Neural progenitor cell (in vitro differentiated cells): ENCODE measurements at regions not wholly inside any gene's neighbourhood (a gene's known extent, or its start where the extent isn't known, plus 50 kb on each side); places are given as distances from the start of the nearest gene placed in this dataset.

Experiments used
- DNase-seq: peaks from one replicate; pipeline ENCODE4 v3.0.0-alpha.2; 2016; ENCODE audit warnings: low spot score
- H2AFZ ChIP-seq: fragments of 200-600 bp; sonication (generic); replicated peaks from 2 replicates; pipeline ENCODE4 v1.6.1; 2016; ENCODE audit warnings: antibody characterized with exemption
- H3F3A ChIP-seq: fragments of 200-600 bp; sonication (generic); 2 replicates; pipeline ENCODE4 v1.6.1; 2016; ENCODE audit warnings: antibody characterized with exemption, low read depth
- H3K27ac ChIP-seq: fragments of 200-600 bp; sonication (generic); 2 replicates; pipeline ENCODE4 v1.5.1; 2016; ENCODE audit warnings: mild to moderate bottlenecking
- H3K27me3 ChIP-seq: fragments of 200-600 bp; sonication (generic); 2 replicates; pipeline ENCODE4 v1.6.1; 2016; ENCODE audit warnings: mild to moderate bottlenecking, moderate library complexity
- H3K36me3 ChIP-seq: fragments of 200-600 bp; sonication (generic); 2 replicates; pipeline ENCODE4 v1.5.1; 2016
- H3K4me1 ChIP-seq: fragments of 200-600 bp; sonication (generic); 2 replicates; pipeline ENCODE4 v1.6.1; 2016; ENCODE audit warnings: mixed run types
- H3K4me2 ChIP-seq: fragments of 200-600 bp; sonication (generic); 2 replicates; pipeline ENCODE4 v1.6.1; 2016
- H3K4me3 ChIP-seq: fragments of 200-600 bp; sonication (generic); 2 replicates; pipeline ENCODE4 v1.5.1; 2016
- H3K79me2 ChIP-seq: fragments of 200-600 bp; sonication (generic); 2 replicates; pipeline ENCODE4 v1.6.1; 2016; ENCODE audit warnings: low read depth
- H3K9ac ChIP-seq: fragments of 200-600 bp; sonication (generic); 2 replicates; pipeline ENCODE4 v1.6.1; 2016
- H3K9me3 ChIP-seq: fragments of 200-600 bp; sonication (generic); 2 replicates; pipeline ENCODE4 v1.5.1; 2016; ENCODE audit warnings: low read depth
- H4K20me1 ChIP-seq: fragments of 200-600 bp; sonication (generic); 2 replicates; pipeline ENCODE4 v1.6.1; 2016; ENCODE audit warnings: low read depth
- H3K27ac Mint-ChIP-seq: 3 replicates; pipeline ENCODE4 v1.8.0; 2021; ENCODE audit warnings: mixed read lengths
- H3K27me3 Mint-ChIP-seq: 2 replicates; pipeline ENCODE4 v1.8.0; 2022; ENCODE audit warnings: low read depth, mild to moderate bottlenecking, inconsistent platforms, moderate library complexity, mixed read lengths; ENCODE audit not compliant: insufficient read depth
- H3K36me3 Mint-ChIP-seq: 3 replicates; pipeline ENCODE4 v1.8.0; 2021; ENCODE audit warnings: mixed read lengths
- H3K4me1 Mint-ChIP-seq: 3 replicates; pipeline ENCODE4 v1.8.0; 2021; ENCODE audit warnings: mixed read lengths
- H3K4me3 Mint-ChIP-seq: 3 replicates; pipeline ENCODE4 v1.8.0; 2021; ENCODE audit warnings: mild to moderate bottlenecking, moderate library complexity, mixed read lengths
- H3K9me3 Mint-ChIP-seq: 3 replicates; pipeline ENCODE4 v1.8.0; 2020; ENCODE audit warnings: mixed read lengths
- EZH2 ChIP-seq: fragments of 200-600 bp; sonication (generic); IDR thresholded peaks from 2 replicates; pipeline ENCODE4 v1.6.1; 2017; ENCODE audit warnings: antibody characterized with exemption, mild to moderate bottlenecking, moderate library complexity
- EZH2phosphoT487 ChIP-seq: fragments of 200-600 bp; sonication (generic); IDR thresholded peaks from 2 replicates; pipeline ENCODE4 v1.6.1; 2017; ENCODE audit warnings: antibody characterized with exemption
- TF ChIP-seq, protein P1 (sequence below): fragments of 200-600 bp; sonication (generic); IDR thresholded peaks from 2 replicates; pipeline ENCODE4 v1.5.1; 2017; ENCODE audit warnings: antibody characterized with exemption, mild to moderate bottlenecking

DNA sequence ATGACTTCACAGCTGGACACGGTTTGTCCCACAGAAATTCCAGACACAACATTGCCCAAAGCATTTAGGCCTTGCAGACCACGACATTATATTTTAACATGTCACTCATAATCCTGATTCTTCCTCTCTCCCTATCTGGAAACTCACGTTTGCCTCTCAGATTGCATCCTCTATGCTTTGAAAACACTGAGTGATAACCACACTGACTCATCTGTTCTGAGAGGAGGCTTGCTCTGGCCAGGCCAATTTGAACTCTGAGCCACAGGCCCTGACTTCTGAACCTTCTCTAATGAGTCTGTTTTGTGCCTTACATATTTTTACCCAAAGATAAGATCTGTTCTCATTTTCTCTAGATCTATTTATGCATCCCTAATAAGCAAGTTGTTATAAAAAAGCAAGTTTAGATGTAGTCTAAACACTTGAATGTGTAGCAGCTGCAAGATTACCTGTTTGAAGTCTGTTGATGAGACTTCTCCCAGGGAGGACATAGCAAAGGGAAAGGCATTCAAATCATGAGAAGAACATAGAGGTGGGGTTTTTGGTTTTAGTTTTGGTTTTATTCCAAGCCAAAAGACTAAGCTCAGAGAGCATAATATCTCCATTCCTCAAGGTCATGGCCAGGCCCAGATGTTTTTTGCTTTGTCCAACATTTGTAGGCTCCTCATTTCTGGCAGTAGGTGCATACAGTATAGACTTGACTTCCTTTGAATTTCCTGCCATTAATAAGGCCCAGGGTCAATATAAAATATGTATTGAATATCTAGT, 234.4 kb upstream of the LRTM1 start:
- no peaks in the 10 kb centered on the region for H3K9me3 ChIP-seq
- no peaks in the 10 kb centered on the region for H3K36me3 Mint-ChIP-seq

DNA sequence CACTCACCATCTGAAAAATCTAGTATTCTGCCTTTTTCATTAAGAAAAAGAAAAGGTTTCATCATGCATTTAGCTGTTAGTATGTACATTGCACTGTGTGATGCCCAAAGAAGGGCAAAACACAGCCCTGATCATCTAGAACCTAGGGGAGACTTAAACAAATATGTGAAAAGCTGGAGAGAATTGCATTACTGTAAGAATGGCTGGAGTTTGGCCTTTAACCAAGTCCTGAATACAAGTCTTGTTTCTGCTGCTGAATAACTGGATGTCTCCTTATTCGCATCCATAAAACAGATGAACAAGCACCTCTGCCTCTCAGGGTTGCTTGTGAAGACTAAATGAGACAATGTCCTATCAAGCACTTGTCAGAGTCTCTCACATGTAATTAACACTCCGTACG, 233.4 kb upstream of the LRTM1 start:
- no peaks in the 10 kb centered on the region for H3K27me3 Mint-ChIP-seq
- peaks cover 14% of the 10 kb centered on the region for H3K4me1 Mint-ChIP-seq
- DNase-seq = no peak
- H3K36me3 ChIP-seq = no peaks in the 10 kb centered on the region
- no peaks in the 10 kb centered on the region for H3F3A ChIP-seq
- H3K27me3 ChIP-seq = no peaks in the 10 kb centered on the region
- no peaks in the 10 kb centered on the region for H4K20me1 ChIP-seq
- no peak overlapping the region for H2AFZ ChIP-seq
- no peak overlapping the region for H3K4me3 ChIP-seq
- no peak overlapping the region for H3K9ac ChIP-seq
- no peak overlapping the region for H3K27ac ChIP-seq
- H3K79me2 ChIP-seq = no peaks in the 10 kb centered on the region
- H3K4me2 ChIP-seq = no peak overlapping the region
- no peak overlapping the region for H3K4me3 Mint-ChIP-seq
- TF ChIP-seq, protein P1, sequence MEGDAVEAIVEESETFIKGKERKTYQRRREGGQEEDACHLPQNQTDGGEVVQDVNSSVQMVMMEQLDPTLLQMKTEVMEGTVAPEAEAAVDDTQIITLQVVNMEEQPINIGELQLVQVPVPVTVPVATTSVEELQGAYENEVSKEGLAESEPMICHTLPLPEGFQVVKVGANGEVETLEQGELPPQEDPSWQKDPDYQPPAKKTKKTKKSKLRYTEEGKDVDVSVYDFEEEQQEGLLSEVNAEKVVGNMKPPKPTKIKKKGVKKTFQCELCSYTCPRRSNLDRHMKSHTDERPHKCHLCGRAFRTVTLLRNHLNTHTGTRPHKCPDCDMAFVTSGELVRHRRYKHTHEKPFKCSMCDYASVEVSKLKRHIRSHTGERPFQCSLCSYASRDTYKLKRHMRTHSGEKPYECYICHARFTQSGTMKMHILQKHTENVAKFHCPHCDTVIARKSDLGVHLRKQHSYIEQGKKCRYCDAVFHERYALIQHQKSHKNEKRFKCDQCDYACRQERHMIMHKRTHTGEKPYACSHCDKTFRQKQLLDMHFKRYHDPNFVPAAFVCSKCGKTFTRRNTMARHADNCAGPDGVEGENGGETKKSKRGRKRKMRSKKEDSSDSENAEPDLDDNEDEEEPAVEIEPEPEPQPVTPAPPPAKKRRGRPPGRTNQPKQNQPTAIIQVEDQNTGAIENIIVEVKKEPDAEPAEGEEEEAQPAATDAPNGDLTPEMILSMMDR = no peak
- TF ChIP-seq EZH2phosphoT487 (no peak), EZH2 (no peak)
- no peaks in the 10 kb centered on the region for H3K4me1 ChIP-seq
- H3K27ac Mint-ChIP-seq = no peak overlapping the region
- H3K9me3 ChIP-seq = no peaks in the 10 kb centered on the region
- H3K36me3 Mint-ChIP-seq = no peaks in the 10 kb centered on the region
- H3K9me3 Mint-ChIP-seq = peaks cover 2% of the 10 kb centered on the region

More for the DNA sequence above, 234.4 kb upstream of the LRTM1 start:
- H3K9ac ChIP-seq = no peak overlapping the region
- no peaks in the 10 kb centered on the region for H3K27me3 ChIP-seq
- H3K4me3 ChIP-seq = no peak overlapping the region
- DNase-seq = no peak
- Mint-ChIP-seq H3K27ac (no peak overlapping the region), H3K4me1 (peaks cover 14% of the 10 kb centered on the region), H3K4me3 (no peak overlapping the region), H3K9me3 (peaks cover 2% of the 10 kb centered on the region), H3K27me3 (no peaks in the 10 kb centered on the region)
- H3K4me2 ChIP-seq = no peak overlapping the region
- no peaks in the 10 kb centered on the region for H3F3A ChIP-seq
- H3K79me2 ChIP-seq = no peaks in the 10 kb centered on the region
- H4K20me1 ChIP-seq = no peaks in the 10 kb centered on the region
- no peaks in the 10 kb centered on the region for H3K36me3 ChIP-seq
- H3K4me1 ChIP-seq = no peaks in the 10 kb centered on the region
- H3K27ac ChIP-seq = no peak overlapping the region
- H2AFZ ChIP-seq = no peak overlapping the region
- TF ChIP-seq EZH2 (no peak), EZH2phosphoT487 (no peak)
- TF ChIP-seq, protein P1 = no peak

DNA sequence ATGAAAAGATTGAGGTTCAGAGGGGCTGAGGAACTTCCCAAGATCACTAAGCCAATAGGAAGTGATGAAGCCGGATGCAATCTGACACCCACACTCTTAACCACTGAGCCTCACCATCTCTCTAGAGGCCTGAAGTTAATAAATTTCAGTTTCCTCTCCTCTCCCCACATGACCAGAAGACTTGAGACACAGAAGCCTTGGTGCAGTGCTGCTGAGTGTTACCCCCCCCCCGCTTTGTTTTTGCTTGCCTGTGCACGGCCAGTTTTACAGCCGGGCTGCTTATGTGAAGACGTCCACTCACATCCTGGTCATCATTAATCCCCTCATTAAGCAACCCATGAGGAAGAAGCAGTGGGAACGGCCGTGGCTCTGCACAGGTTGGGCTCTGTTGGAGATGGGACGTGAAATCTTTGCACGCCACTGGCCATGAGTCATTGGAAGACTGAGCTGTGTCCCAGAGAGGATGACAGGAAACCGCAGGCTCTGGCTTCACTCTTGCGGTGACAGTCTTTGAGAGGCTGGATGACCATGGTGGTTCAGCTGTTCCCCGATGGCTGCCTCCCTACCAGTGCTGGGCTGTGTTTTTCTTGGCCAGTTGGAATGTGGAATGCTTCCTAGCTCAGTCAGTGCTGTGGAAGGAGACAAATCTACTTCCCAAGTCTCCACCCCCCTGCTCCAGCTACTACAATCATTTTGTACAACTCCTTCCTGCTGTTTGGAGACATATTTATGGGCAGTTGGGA, 232.6 kb upstream of the LRTM1 start:
- H3K9ac ChIP-seq = no peak overlapping the region
- DNase-seq = no peak

More for the DNA sequence above, 232.6 kb upstream of the LRTM1 start:
- Histone ChIP-seq H3K9me3 (no peaks in the 10 kb centered on the region), H3K4me3 (no peak overlapping the region), H3K4me2 (no peak overlapping the region), H2AFZ (no peak overlapping the region), H3K27me3 (no peaks in the 10 kb centered on the region), H3K4me1 (no peaks in the 10 kb centered on the region), H3K36me3 (no peaks in the 10 kb centered on the region), H4K20me1 (no peaks in the 10 kb centered on the region), H3K79me2 (no peaks in the 10 kb centered on the region), H3K27ac (no peak overlapping the region), H3F3A (no peaks in the 10 kb centered on the region)
- no peak overlapping the region for H3K27ac Mint-ChIP-seq
- TF ChIP-seq EZH2phosphoT487 = no peak
- no peak for TF ChIP-seq EZH2
- TF ChIP-seq, protein P1 = no peak
- H3K4me1 Mint-ChIP-seq = peaks cover 12% of the 10 kb centered on the region
- no peak overlapping the region for H3K4me3 Mint-ChIP-seq
- H3K36me3 Mint-ChIP-seq = no peaks in the 10 kb centered on the region
- H3K27me3 Mint-ChIP-seq = no peaks in the 10 kb centered on the region
- peaks cover 2% of the 10 kb centered on the region for H3K9me3 Mint-ChIP-seq
